ENCODE measurements at regions not wholly inside any gene's neighbourhood (a gene's known extent, or its start where the extent isn't known, plus 50 kb on each side); places are given as distances from the start of the nearest gene placed in this dataset.

DNA sequence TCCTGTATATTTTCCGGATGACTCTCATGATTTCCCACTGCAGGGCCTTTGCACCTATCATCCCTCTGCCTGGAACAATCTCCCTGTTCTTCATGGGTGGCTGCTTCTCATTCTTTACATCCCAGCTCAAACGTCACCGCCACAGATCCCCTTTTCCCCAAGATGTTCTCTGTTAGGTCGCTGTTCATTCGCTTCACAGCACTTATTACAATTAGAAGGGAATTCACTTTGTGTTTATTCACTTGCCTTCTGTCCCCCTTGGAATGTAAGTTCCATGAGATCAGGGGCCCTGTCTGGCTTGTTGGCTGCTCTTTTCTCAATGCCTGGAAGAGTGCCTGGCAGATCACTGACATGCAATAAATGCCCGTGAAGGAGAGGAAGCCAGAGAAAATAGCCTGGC is 106.7 kb downstream of the FOXI3 start:
- ATAC-seq (no peak), DNase-seq (ENCODE audit: low spot score) (no peak)
- Mint-ChIP-seq H3K4me3 (no peak overlapping the region), H3K36me3 (peaks cover 2% of the 10 kb centered on the region; the same call in 1 of the 2 replicates), H3K27ac (peak overlapping the region; percentile 11; the same call in 1 of the 2 replicates), H3K4me1 (peaks cover 9% of the 10 kb centered on the region), H3K27me3 (ENCODE audit: low read depth) (peaks cover 38% of the 10 kb centered on the region), H3K9me3 (peaks cover 10% of the 10 kb centered on the region)
- POLR2A ChIA-PET: no interaction called here
- TF ChIP-seq ZNF263 (CRISPR knock-in tag; IDR thresholded peaks at IDR 0.05; ENCODE audit: low read depth): no peak
- CTCF ChIA-PET: interaction anchor here (1.1 kb wide), 1 partner anchor 109 kb away, joined by 3 read pairs; no protein-coding TSS in a partner anchor

DNA sequence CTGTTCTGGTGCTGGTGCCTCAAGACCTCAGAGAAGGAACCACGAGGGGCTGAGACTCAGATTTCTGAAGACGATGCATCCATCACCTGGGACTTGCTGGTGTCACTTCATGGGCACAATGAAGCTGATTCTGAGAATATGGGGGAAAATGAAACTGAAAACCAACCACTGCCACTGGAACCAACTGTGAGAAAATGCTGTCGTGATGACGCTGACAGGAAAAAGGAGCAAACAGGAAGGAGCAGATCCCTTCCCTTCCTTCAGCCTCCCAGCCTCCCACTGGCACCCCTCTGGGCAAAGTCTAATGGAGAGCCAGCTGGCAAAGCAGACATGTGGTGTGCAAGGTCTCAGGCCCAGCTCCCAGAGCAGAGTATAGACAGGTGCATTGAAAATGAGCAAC is 109.7 kb downstream of the FOXI3 start:
- no peak overlapping the region for H3K4me3 Mint-ChIP-seq
- no peak for DNase-seq (ENCODE audit: low spot score)

DNA sequence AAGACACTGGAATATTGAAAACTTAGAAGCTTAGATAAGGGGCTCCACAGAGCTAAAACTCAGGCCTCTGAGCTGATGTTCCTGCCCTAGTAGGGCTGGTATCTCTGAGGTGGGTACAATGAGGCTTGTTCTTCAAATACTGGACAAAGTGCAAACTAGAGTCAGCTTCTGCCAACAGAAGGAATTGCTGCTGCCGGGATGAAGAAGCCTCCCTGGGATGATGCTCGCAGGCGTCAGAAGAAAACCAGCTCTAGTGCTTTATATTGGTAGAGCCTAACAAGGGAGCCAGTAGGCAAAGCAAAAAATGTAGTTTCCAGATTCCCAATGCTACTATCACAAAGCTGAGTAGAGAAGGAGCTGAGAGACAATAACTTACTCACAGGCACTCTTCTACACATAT is 118.1 kb downstream of the FOXI3 start:
- no peak for DNase-seq (ENCODE audit: low spot score)
- ATAC-seq: no peak
- ChIA-PET POLR2A (no interaction called here), CTCF (no interaction called here)
- Mint-ChIP-seq H3K27ac (no peak overlapping the region), H3K9me3 (peaks cover 3% of the 10 kb centered on the region), H3K4me1 (peaks cover 21% of the 10 kb centered on the region), H3K27me3 (ENCODE audit: low read depth) (peaks cover 19% of the 10 kb centered on the region), H3K4me3 (no peak overlapping the region), H3K36me3 (no peaks in the 10 kb centered on the region)
- TF ChIP-seq SP1 (CRISPR knock-in tag; conservative IDR thresholded peaks at IDR 0.05) (no peak), NR2C2 (CRISPR knock-in tag; IDR thresholded peaks at IDR 0.05) (no peak), NFYB (CRISPR knock-in tag; conservative IDR thresholded peaks at IDR 0.05; ENCODE audit: low read depth) (no peak), ZNF317 (CRISPR knock-in tag; IDR thresholded peaks at IDR 0.05; ENCODE audit: borderline replicate concordance, low read depth) (no peak), SOX15 (CRISPR knock-in tag; IDR thresholded peaks at IDR 0.05) (no peak), CREM (CRISPR knock-in tag; IDR thresholded peaks at IDR 0.05) (no peak), GRHL2 (CRISPR knock-in tag; IDR thresholded peaks at IDR 0.05; ENCODE audit: insufficient replicate concordance, severe bottlenecking) (no peak)
- TF ChIP-seq, protein P1, sequence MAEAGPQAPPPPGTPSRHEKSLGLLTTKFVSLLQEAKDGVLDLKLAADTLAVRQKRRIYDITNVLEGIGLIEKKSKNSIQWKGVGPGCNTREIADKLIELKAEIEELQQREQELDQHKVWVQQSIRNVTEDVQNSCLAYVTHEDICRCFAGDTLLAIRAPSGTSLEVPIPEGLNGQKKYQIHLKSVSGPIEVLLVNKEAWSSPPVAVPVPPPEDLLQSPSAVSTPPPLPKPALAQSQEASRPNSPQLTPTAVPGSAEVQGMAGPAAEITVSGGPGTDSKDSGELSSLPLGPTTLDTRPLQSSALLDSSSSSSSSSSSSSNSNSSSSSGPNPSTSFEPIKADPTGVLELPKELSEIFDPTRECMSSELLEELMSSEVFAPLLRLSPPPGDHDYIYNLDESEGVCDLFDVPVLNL (CRISPR knock-in tag; IDR thresholded peaks at IDR 0.05; ENCODE audit: borderline replicate concordance, low read depth): no peak
- TF ChIP-seq, protein P2, sequence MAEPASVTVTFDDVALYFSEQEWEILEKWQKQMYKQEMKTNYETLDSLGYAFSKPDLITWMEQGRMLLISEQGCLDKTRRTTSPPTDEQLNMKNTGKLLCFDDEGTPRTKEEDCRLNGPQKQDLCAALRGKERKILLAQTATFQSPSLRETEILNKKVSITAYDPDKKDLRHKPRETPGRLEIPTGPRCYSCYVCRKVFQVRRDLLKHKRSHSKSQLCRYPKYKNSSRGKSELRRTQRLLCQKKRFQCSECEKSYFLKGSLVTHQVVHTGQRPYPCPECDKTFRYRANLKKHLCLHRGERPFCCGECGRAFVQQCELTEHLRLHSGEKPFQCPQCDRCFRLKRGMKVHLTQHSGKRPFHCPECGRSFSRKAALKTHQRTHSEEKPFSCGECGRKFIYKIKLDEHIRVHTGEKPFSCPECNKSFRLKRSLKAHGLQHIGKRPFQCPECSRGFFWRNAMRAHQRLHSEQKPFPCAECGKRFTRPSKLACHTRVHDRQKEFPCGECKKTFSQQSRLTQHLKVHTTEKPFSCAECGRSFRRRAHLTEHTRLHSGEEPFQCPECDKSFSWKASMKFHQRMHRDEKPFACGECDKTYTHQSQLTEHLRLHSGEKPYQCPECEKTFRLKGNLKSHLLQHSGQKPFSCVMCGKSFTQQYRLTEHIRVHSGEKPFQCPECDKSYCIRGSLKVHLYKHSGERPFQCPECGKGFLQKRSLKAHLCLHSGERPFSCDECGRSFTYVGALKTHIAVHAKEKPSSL (CRISPR knock-in tag; conservative IDR thresholded peaks at IDR 0.05): no peak
- TF ChIP-seq, protein P3, sequence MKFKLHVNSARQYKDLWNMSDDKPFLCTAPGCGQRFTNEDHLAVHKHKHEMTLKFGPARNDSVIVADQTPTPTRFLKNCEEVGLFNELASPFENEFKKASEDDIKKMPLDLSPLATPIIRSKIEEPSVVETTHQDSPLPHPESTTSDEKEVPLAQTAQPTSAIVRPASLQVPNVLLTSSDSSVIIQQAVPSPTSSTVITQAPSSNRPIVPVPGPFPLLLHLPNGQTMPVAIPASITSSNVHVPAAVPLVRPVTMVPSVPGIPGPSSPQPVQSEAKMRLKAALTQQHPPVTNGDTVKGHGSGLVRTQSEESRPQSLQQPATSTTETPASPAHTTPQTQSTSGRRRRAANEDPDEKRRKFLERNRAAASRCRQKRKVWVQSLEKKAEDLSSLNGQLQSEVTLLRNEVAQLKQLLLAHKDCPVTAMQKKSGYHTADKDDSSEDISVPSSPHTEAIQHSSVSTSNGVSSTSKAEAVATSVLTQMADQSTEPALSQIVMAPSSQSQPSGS (CRISPR knock-in tag; IDR thresholded peaks at IDR 0.05; ENCODE audit: borderline replicate concordance, low read depth): no peak

More for the DNA sequence above, 109.7 kb downstream of the FOXI3 start:
- Mint-ChIP-seq H3K4me1 (peaks cover 3% of the 10 kb centered on the region; the same call in 1 of the 2 replicates), H3K9me3 (peaks cover 11% of the 10 kb centered on the region), H3K27ac (no peak overlapping the region), H3K27me3 (ENCODE audit: low read depth) (peaks cover 18% of the 10 kb centered on the region), H3K36me3 (peaks cover 5% of the 10 kb centered on the region; the same call in 1 of the 2 replicates)
- ATAC-seq: no peak
- CTCF ChIA-PET: interaction anchor here (0.5 kb wide), 1 partner anchor 79 kb away, joined by 3 read pairs; no protein-coding TSS in a partner anchor
- POLR2A ChIA-PET: no interaction called here
- TF ChIP-seq, protein P4, sequence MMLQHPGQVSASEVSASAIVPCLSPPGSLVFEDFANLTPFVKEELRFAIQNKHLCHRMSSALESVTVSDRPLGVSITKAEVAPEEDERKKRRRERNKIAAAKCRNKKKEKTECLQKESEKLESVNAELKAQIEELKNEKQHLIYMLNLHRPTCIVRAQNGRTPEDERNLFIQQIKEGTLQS (CRISPR knock-in tag; conservative IDR thresholded peaks at IDR 0.05): no peak
- TF ChIP-seq, protein P5, sequence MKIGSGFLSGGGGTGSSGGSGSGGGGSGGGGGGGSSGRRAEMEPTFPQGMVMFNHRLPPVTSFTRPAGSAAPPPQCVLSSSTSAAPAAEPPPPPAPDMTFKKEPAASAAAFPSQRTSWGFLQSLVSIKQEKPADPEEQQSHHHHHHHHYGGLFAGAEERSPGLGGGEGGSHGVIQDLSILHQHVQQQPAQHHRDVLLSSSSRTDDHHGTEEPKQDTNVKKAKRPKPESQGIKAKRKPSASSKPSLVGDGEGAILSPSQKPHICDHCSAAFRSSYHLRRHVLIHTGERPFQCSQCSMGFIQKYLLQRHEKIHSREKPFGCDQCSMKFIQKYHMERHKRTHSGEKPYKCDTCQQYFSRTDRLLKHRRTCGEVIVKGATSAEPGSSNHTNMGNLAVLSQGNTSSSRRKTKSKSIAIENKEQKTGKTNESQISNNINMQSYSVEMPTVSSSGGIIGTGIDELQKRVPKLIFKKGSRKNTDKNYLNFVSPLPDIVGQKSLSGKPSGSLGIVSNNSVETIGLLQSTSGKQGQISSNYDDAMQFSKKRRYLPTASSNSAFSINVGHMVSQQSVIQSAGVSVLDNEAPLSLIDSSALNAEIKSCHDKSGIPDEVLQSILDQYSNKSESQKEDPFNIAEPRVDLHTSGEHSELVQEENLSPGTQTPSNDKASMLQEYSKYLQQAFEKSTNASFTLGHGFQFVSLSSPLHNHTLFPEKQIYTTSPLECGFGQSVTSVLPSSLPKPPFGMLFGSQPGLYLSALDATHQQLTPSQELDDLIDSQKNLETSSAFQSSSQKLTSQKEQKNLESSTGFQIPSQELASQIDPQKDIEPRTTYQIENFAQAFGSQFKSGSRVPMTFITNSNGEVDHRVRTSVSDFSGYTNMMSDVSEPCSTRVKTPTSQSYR (CRISPR knock-in tag; IDR thresholded peaks at IDR 0.05): no peak
- no peak for TF ChIP-seq SOX15 (CRISPR knock-in tag; IDR thresholded peaks at IDR 0.05)
- no peak for TF ChIP-seq ZNF416 (CRISPR knock-in tag; IDR thresholded peaks at IDR 0.05)
- TF ChIP-seq GABPB1 (CRISPR knock-in tag; IDR thresholded peaks at IDR 0.05): no peak
- TF ChIP-seq, protein P6, sequence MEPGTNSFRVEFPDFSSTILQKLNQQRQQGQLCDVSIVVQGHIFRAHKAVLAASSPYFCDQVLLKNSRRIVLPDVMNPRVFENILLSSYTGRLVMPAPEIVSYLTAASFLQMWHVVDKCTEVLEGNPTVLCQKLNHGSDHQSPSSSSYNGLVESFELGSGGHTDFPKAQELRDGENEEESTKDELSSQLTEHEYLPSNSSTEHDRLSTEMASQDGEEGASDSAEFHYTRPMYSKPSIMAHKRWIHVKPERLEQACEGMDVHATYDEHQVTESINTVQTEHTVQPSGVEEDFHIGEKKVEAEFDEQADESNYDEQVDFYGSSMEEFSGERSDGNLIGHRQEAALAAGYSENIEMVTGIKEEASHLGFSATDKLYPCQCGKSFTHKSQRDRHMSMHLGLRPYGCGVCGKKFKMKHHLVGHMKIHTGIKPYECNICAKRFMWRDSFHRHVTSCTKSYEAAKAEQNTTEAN (CRISPR knock-in tag; IDR thresholded peaks at IDR 0.05): no peak
- TF ChIP-seq NR1H2 (CRISPR knock-in tag; IDR thresholded peaks at IDR 0.05): no peak
- TF ChIP-seq ZNF396 (CRISPR knock-in tag; IDR thresholded peaks at IDR 0.05; ENCODE audit: borderline replicate concordance): no peak
- TF ChIP-seq ZNF263 (CRISPR knock-in tag; IDR thresholded peaks at IDR 0.05; ENCODE audit: low read depth): no peak
- TF ChIP-seq OVOL2 (CRISPR knock-in tag; IDR thresholded peaks at IDR 0.05; ENCODE audit: borderline replicate concordance): no peak
- TF ChIP-seq, protein P7, sequence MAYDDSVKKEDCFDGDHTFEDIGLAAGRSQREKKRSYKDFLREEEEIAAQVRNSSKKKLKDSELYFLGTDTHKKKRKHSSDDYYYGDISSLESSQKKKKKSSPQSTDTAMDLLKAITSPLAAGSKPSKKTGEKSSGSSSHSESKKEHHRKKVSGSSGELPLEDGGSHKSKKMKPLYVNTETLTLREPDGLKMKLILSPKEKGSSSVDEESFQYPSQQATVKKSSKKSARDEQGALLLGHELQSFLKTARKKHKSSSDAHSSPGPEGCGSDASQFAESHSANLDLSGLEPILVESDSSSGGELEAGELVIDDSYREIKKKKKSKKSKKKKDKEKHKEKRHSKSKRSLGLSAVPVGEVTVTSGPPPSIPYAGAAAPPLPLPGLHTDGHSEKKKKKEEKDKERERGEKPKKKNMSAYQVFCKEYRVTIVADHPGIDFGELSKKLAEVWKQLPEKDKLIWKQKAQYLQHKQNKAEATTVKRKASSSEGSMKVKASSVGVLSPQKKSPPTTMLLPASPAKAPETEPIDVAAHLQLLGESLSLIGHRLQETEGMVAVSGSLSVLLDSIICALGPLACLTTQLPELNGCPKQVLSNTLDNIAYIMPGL (CRISPR knock-in tag; IDR thresholded peaks at IDR 0.05): no peak
